ENCODE measurements at regions not wholly inside any gene's neighbourhood (a gene's known extent, or its start where the extent isn't known, plus 50 kb on each side); places are given as distances from the start of the nearest gene placed in this dataset.

DNA sequence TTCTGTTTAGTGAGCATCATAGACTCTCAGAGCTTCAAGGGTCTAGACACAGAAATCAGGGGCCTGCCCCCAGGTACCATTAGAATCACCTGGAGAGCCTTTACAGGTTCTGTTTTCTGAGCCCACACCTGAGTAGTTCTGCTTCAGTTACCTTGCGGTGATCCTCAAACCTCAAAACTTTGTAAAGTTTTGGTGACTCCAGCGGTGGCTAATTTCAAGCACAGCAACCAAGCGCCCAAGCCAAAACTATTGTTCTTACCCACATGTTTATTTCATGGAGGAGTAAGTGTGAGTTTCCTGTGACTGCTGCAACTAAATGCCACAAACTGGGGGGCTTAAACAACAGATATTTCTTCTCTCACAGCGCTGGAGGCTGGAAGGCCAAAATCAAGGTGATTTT lies 108.9 kb downstream of the FOXD1 start:
- no TSS peak for BruUV-seq (replicated peaks)
- ChIA-PET POLR2A (no interaction called here), RAD21 (ENCODE audit: unreplicated experiment) (no interaction called here), SMC1A (ENCODE audit: uncharacterized antibody, unreplicated experiment) (no interaction called here), CTCF (no interaction called here)
- no peak for TF ChIP-seq RELA (IDR thresholded peaks at IDR 0.05; ENCODE audit: borderline replicate concordance, partially characterized antibody)
- no peak for TF ChIP-seq HDAC2 (IDR thresholded peaks at IDR 0.05)
- no peaks in the 10 kb centered on the region for H3K36me3 ChIP-seq (ENCODE audit: control insufficient read depth in 2 of 2, insufficient read depth in 2 of 2, low read length in 1 of 2)
- H3K4me2 ChIP-seq (ENCODE audit: control insufficient read depth, insufficient read depth), result no peak overlapping the region
- H3K27me3 ChIP-seq (replicated peaks in 1 of 2; ENCODE audit: control insufficient read depth in 2 of 2, insufficient read depth in 2 of 2, low read length in 1 of 2), result peaks cover 0 to 1% of the 10 kb centered on the region in 2 experiments; a peak in 3 of 4 replicates
- H3K9ac ChIP-seq (ENCODE audit: control insufficient read depth, insufficient read depth, low read length), result no peak overlapping the region
- no peak for DNase-seq (ENCODE audit: low read depth, low spot score)
- no peak overlapping the region for H3K27ac ChIP-seq (ENCODE audit: control insufficient read depth, insufficient read depth)
- H2AFZ ChIP-seq (ENCODE audit: control insufficient read depth, low read depth, low read length), result no peak overlapping the region
- H3K4me3 ChIP-seq, result no peak overlapping the region
- H3K79me2 ChIP-seq (ENCODE audit: control insufficient read depth, insufficient read depth, low read length), result no peaks in the 10 kb centered on the region
- ATAC-seq, result no peak
- in situ Hi-C loops (cut with MboI), result no loop called here
- no peak for FAIRE-seq
- 40% methylated on average over 4 of the region's 4 CpGs for WGBS (ENCODE audit: insufficient coverage, insufficient replicate concordance, low lambda C conversion rate, missing lambda C conversion rate)
- H3K4me1 ChIP-seq (ENCODE audit: control insufficient read depth, insufficient read depth, low read length), result no peaks in the 10 kb centered on the region
- no peaks in the 10 kb centered on the region for H3K9me3 ChIP-seq (replicated peaks; ENCODE audit: control insufficient read depth, insufficient read depth, low read length)
- no peaks in the 10 kb centered on the region for H4K20me1 ChIP-seq (ENCODE audit: control insufficient read depth, insufficient read depth)
- intact Hi-C loops (cut with micrococcal nuclease; ENCODE audit: unreplicated experiment), result no loop called here

DNA sequence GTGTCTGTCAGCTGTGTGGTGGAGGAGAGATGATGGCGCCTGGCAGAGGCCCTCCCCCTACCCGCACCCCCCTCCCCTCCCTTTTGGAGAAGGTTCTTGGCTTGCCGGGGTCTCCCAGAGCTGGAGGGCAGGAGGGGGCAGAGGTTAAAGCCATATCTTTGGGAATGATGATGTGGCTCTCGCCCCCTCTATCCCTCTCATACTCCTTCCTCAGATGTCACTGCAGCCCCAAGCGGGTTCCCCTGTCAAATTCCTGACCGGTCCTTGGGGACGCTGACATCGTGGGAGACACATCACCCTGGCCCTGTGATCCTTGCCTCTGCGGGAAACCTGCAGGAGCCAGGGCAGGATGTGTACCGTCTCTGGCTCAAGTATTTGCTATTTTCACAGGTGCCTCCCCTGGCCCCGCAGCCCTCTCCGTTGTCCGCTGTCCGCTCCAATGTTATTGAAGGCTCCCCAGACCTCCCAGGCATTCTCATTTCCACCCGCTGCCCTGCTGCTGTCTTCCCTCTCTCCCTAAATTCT lies 109.5 kb downstream of the FOXD1 start:
- H3K9ac ChIP-seq (ENCODE audit: control insufficient read depth, insufficient read depth, low read length), result no peak overlapping the region
- RAD21 ChIA-PET (ENCODE audit: unreplicated experiment), result no interaction called here
- in situ Hi-C loops (cut with MboI), result no loop called here
- CTCF ChIA-PET, result no interaction called here
- no peak overlapping the region for H3K4me3 ChIP-seq
- no peaks in the 10 kb centered on the region for H3K4me1 ChIP-seq (ENCODE audit: control insufficient read depth, insufficient read depth, low read length)
- H3K4me2 ChIP-seq (ENCODE audit: control insufficient read depth, insufficient read depth), result no peak overlapping the region
- no peak overlapping the region for H2AFZ ChIP-seq (ENCODE audit: control insufficient read depth, low read depth, low read length)
- H3K27me3 ChIP-seq (replicated peaks in 1 of 2; ENCODE audit: control insufficient read depth in 2 of 2, insufficient read depth in 2 of 2, low read length in 1 of 2), result peaks cover under 1 to 1% of the 10 kb centered on the region in 2 experiments; a peak in 3 of 4 replicates
- ATAC-seq (no peak), FAIRE-seq (no peak), DNase-seq (ENCODE audit: low read depth, low spot score) (no peak)
- no peaks in the 10 kb centered on the region for H3K36me3 ChIP-seq (ENCODE audit: control insufficient read depth in 2 of 2, insufficient read depth in 2 of 2, low read length in 1 of 2)
- H3K27ac ChIP-seq (ENCODE audit: control insufficient read depth, insufficient read depth), result no peak overlapping the region
- POLR2A ChIA-PET, result no interaction called here
- no TSS peak for BruUV-seq (replicated peaks)
- SMC1A ChIA-PET (ENCODE audit: uncharacterized antibody, unreplicated experiment), result no interaction called here
- intact Hi-C loops (cut with micrococcal nuclease; ENCODE audit: unreplicated experiment), result no loop called here
- H3K9me3 ChIP-seq (replicated peaks; ENCODE audit: control insufficient read depth, insufficient read depth, low read length), result no peaks in the 10 kb centered on the region
- no peaks in the 10 kb centered on the region for H3K79me2 ChIP-seq (ENCODE audit: control insufficient read depth, insufficient read depth, low read length)
- 49% methylated on average over 13 of the region's 15 CpGs for WGBS (ENCODE audit: insufficient coverage, insufficient replicate concordance, low lambda C conversion rate, missing lambda C conversion rate)
- H4K20me1 ChIP-seq (ENCODE audit: control insufficient read depth, insufficient read depth), result no peaks in the 10 kb centered on the region
- TF ChIP-seq, protein P1, sequence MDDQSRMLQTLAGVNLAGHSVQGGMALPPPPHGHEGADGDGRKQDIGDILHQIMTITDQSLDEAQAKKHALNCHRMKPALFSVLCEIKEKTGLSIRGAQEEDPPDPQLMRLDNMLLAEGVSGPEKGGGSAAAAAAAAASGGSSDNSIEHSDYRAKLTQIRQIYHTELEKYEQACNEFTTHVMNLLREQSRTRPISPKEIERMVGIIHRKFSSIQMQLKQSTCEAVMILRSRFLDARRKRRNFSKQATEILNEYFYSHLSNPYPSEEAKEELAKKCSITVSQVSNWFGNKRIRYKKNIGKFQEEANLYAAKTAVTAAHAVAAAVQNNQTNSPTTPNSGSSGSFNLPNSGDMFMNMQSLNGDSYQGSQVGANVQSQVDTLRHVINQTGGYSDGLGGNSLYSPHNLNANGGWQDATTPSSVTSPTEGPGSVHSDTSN (IDR thresholded peaks at IDR 0.05; ENCODE audit: insufficient replicate concordance, low read depth, low read length), result no peak
- TF ChIP-seq, protein P2, sequence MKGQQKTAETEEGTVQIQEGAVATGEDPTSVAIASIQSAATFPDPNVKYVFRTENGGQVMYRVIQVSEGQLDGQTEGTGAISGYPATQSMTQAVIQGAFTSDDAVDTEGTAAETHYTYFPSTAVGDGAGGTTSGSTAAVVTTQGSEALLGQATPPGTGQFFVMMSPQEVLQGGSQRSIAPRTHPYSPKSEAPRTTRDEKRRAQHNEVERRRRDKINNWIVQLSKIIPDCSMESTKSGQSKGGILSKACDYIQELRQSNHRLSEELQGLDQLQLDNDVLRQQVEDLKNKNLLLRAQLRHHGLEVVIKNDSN (IDR thresholded peaks at IDR 0.05; ENCODE audit: borderline replicate concordance, extremely low read length, insufficient read depth, low read depth, low read length), result no peak
- TF ChIP-seq EP300 (IDR thresholded peaks at IDR 0.05; ENCODE audit: borderline replicate concordance in 1 of 2, control insufficient read depth in 1 of 2, low read depth in 2 of 2, low read length in 2 of 2) (no peak), NR2C1 (IDR thresholded peaks at IDR 0.05) (no peak), BCL11A (IDR thresholded peaks at IDR 0.05; ENCODE audit: low read depth, low read length) (no peak), POU2F2 (IDR thresholded peaks at IDR 0.05; ENCODE audit: borderline replicate concordance, low read depth, low read length) (no peak), CBX3 (IDR thresholded peaks at IDR 0.05; ENCODE audit: borderline replicate concordance, low read depth) (no peak), POLR2AphosphoS5 (IDR thresholded peaks at IDR 0.05; ENCODE audit: low read length) (no peak), HDGF (IDR thresholded peaks at IDR 0.05) (no peak), ZNF217 (IDR thresholded peaks at IDR 0.05) (no peak), TCF12 (IDR thresholded peaks at IDR 0.05; ENCODE audit: low read depth, low read length) (no peak)
- TF ChIP-seq, protein P3, sequence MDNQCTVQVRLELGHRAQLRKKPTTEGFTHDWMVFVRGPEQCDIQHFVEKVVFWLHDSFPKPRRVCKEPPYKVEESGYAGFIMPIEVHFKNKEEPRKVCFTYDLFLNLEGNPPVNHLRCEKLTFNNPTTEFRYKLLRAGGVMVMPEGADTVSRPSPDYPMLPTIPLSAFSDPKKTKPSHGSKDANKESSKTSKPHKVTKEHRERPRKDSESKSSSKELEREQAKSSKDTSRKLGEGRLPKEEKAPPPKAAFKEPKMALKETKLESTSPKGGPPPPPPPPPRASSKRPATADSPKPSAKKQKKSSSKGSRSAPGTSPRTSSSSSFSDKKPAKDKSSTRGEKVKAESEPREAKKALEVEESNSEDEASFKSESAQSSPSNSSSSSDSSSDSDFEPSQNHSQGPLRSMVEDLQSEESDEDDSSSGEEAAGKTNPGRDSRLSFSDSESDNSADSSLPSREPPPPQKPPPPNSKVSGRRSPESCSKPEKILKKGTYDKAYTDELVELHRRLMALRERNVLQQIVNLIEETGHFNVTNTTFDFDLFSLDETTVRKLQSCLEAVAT (IDR thresholded peaks at IDR 0.05), result no peak
